Hematopoietic multipotent progenitor cell treated with erythropoietin and hydrocortisone succinate and interleukin-3 and kit ligand, for 4 days (in vitro differentiated cells): ENCODE measurements at regions not wholly inside any gene's neighbourhood (a gene's known extent, or its start where the extent isn't known, plus 50 kb on each side); places are given as distances from the start of the nearest gene placed in this dataset.
"Not testable (repeated sequence)": the region's sequence is repeated elsewhere in the genome, so short reads cannot be mapped to it uniquely, and the experiment has no call there.

ENCODE experiments used
- DNase-seq: peaks from one replicate; pipeline ENCODE4 v3.0.0-alpha.2; 2015

DNA sequence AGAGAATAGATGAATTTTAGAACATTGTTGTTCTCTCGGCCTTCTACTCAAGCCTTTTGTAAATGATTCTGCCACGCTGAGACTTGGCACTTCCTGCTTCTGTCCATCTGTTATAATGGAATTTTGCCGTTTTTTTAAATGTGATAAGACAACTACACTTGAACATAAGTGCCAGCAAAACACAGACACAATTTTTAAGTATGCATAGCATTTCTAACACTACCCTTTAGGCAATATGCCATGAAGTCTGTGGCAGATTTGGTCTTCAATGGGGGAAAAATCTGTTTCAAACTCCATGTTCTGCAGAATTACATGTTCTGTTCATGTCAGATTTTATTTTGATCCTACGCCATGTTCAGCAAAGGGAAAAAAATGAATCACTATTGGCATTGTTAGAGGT lies 1170.7 kb upstream of the SLC39A10 start:
- no peak for DNase-seq

- DNase-seq, result no peak
These were observed 1174.0 kb upstream of the SLC39A10 start for GRCh38 chr2:194483041-194483440.

- DNase-seq, result no peak
These were observed 1191.4 kb upstream of the SLC39A10 start for GRCh38 chr2:194465641-194466040.

GRCh38 chr2:194464964-194465638 lies 1191.9 kb upstream of the SLC39A10 start:
- DNase-seq, result peak; percentile 3

GRCh38 chr2:194462883-194463282 lies 1194.1 kb upstream of the SLC39A10 start:
- DNase-seq, result not testable (repeated sequence)

DNA sequence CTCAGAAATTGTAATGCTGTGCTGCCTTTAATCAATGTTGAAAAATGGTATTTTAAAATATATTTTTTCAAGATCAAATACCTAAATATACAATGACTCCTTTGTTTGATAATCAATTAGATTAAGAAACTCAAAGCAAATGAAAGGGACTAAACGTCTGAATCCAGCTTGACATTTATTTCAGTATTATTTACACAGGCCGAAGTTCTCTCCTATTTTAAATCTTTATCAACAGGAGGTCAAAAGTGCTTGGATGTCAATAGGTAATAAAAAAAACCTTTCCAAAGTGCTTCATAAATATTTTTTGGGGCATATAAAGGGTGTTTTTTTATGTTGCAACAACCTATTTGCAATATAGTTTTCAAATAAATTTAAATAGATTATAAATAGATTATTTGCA lies 1201.7 kb upstream of the SLC39A10 start:
- no peak for DNase-seq

GRCh38 chr2:194452504-194452903 lies 1204.5 kb upstream of the SLC39A10 start:
- DNase-seq, result no peak

GRCh38 chr2:194445226-194445625 lies 1211.8 kb upstream of the SLC39A10 start:
- DNase-seq, result no peak

DNA sequence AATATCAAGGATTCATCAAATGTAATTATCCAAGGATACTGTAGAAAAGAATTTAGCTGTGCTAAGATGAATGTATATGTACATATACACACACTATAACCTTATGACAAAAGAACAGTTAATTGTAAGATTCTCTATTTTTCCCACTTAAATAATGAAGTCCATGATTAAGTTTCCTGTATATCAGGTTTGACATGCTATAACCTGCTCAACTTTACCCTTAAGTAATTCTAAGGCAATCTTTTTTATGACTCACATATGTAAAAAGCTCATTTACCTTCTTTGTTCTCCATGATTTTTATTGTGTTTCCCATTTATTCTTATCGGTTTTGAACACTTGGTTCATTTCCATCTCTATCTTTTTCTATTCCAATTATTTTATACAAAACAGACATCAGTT lies 1213.1 kb upstream of the SLC39A10 start:
- DNase-seq, result no peak

DNA sequence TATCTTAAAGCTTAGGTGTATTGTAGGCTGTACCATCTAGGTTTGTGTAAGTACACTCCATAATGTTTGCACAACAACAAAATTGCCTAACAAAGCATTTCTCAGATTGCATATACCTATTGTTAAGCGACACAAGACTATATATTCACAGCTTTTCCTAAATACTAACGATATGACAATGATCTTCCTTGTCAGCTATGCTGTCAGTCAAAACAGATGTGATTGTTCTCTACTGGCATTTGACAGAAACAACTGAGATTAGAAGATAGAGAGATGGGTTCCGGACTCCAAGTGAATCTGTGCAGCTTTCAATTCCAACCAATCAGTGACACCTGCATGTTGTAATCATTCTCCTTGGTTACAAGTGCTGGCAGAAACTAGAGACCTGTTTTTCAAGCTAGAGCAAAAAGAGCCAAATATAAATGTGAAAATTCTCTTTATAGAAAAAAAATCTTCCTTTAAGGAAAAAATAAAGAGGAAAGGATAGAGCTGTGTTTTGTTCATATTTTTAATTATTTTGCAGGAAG lies 1232.3 kb upstream of the SLC39A10 start:
- DNase-seq, result no peak

GRCh38 chr2:194411221-194411620 lies 1245.8 kb upstream of the SLC39A10 start:
- no peak for DNase-seq

DNA sequence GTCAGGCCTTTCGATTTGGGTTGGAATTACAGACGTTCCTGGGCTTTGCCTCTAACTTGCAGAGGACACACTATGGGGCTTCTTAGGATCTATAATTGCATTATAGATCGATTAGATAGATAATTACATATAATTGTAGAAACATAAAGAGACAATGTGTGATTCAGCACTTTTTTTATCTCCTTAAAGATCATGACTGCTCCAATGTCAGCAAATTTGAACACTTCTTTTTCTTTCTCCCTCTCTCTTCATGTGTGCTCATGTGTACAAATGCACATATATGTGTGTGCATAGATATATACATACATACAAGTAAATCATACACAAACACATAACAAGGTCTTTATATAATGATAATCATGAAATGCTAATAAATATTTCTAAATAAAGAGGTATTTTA lies 1261.2 kb upstream of the SLC39A10 start:
- DNase-seq, result no peak

- DNase-seq, result no peak
These were observed 1271.7 kb upstream of the SLC39A10 start for GRCh38 chr2:194385376-194385775.

GRCh38 chr2:194383401-194383800 lies 1273.6 kb upstream of the SLC39A10 start:
- DNase-seq, result peak; percentile 5

DNA sequence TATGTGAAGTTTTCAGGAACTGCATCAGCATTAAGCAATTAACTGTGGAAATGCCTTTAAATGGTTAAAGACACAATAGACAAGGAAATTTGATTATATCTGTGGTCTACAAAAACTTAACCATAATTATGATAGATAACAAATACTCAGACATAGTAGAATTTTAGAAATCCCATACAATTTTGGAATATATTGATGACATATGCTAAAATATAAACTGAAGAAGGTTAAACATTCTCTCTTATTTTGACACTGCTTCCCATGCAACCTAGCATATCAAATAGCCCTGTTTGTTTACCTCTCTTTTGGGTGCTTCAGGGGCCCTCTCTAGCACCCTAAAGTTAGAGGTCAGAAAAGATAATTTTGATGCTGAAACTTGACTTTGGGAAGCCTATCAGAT lies 1274.8 kb upstream of the SLC39A10 start:
- no peak for DNase-seq

GRCh38 chr2:194380011-194380410 lies 1277.0 kb upstream of the SLC39A10 start:
- DNase-seq, result no peak

DNA sequence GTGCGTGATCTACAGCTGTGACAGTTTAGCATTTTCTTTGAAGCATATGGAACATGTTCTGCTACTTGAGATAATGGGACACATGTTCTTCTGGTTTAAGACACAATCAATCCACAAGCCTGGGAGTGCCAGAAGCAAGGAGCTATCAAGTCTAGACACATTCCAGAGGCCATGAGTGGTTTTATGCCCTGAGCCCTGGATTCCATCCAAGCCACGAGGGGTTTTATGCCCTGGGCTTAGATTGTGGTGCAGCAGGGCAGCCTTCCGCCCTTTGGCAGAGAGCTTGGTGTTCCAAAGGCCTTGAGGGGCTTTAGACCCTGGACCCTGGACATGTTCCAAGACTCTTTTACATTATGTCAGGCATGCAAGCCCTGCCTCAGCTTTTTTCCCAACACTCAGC lies 1289.6 kb upstream of the SLC39A10 start:
- DNase-seq, result peak; percentile 4

GRCh38 chr2:194363878-194364277 lies 1293.1 kb upstream of the SLC39A10 start:
- no peak for DNase-seq

DNA sequence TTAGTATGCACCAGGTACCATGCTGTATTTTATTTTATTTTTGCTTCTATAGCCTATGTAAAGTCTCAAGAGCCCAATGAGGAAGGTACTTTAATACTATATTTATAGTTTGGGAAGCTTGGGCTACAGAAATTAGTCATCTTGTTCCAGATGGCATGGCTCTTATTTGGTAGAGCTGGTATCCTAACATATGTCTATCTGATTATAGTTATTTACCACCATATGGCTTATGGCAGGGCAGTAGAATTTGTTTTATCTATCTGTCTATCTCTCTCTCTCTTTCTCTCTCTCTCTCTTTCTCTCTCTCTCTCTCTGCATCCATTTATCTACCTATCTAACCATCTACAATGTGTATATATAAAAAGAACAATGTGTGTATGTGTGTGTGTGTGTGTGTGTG lies 1293.7 kb upstream of the SLC39A10 start:
- no peak for DNase-seq

GRCh38 chr2:194352505-194352904 lies 1304.5 kb upstream of the SLC39A10 start:
- no peak for DNase-seq

GRCh38 chr2:194346193-194346592 lies 1310.8 kb upstream of the SLC39A10 start:
- DNase-seq, result no peak

GRCh38 chr2:194345347-194345746 lies 1311.7 kb upstream of the SLC39A10 start:
- no peak for DNase-seq

DNA sequence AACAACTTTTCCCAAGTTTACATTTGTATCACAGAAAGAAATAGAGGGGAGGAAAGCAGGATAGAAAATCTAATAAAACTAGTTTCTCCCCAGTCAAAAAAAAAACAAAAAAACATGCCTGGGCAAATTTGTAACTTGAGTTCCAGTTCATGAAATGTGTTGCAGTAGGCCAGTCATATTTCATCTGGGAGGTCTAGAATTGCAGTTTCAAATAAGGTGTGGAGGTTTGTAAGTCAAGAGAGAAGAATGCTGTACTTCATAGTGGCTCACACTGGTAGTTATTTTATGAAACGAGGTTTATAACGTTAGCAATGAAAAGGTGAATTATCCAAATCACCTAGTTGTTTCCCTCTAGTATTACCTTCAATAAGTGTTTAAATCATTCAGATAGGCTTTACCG lies 1313.9 kb upstream of the SLC39A10 start:
- DNase-seq, result no peak

- DNase-seq, result peak; percentile 10
These were observed 1324.1 kb upstream of the SLC39A10 start for GRCh38 chr2:194332799-194333490.

DNA sequence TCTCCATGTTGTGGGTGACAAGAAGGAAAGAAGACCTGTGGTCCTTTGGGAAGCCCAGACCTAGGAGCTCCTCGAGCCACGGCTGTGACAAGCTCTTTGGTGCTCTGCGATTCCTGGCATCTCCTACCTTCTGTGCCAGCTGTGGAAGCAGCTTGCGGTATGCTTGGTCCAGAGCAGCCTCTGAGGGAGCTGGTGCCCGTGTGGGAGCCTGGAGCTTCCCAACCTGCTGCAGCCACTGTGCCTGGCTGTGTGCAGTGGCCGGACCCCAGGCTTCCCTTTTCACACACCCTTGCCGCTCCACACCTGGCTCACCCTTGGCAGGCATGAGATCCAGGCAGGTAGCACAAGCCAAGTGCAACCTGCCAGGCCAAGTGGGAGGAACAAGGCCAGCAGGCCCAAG lies 1328.6 kb upstream of the SLC39A10 start:
- no peak for DNase-seq
